ENCODE measurements at regions not wholly inside any gene's neighbourhood (a gene's known extent, or its start where the extent isn't known, plus 50 kb on each side); places are given as distances from the start of the nearest gene placed in this dataset.

GRCh38 chr11:91783173-91783572 is 441.4 kb upstream of the FAT3 start:
- TF ChIP-seq CTCF (IDR thresholded peaks at IDR 0.05; ENCODE audit: poor library complexity) (no peak), EZH2phosphoT487 (IDR thresholded peaks at IDR 0.05; ENCODE audit: low read depth, severe bottlenecking, unreplicated experiment) (no peak)

All from hepatocyte (in vitro differentiated cells).